ENCODE measurements at regions not wholly inside any gene's neighbourhood (a gene's known extent, or its start where the extent isn't known, plus 50 kb on each side); places are given as distances from the start of the nearest gene placed in this dataset.

DNA sequence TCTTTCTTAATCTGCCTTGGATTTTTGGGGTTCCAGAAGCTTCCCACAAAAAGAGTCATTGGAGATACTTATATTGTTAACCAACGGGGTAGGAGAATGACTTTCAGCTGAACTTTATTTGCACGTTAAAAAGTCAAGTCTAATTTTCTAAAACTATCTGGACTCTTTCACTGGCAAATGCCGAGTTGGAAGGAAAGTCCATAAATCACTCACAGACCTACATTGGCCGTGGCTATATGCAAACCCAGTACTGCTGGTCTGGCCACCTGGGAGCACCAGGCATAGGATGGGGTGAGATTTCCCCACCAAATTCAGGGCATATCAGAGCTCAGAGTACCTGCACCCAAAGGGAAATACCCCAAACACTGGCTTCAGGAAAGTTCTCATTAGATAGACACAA lies 71.3 kb upstream of the SALL4 start:
- Histone ChIP-seq H3K27ac (ENCODE audit: low read length) (no peak overlapping the region), H3K9me2 (ENCODE audit: insufficient read depth, low read length) (no peaks in the 10 kb centered on the region), H3K79me2 (replicated peaks; ENCODE audit: insufficient read depth, low read length) (no peaks in the 10 kb centered on the region), H3K4me2 (ENCODE audit: low read length) (no peak overlapping the region), H3K9me3 (ENCODE audit: low read length) (no peaks in the 10 kb centered on the region), H3K27me3 (ENCODE audit: insufficient read depth, low read depth, low read length) (no peaks in the 10 kb centered on the region), H3F3A (ENCODE audit: insufficient read depth, low read length, poor library complexity, severe bottlenecking) (no peaks in the 10 kb centered on the region), H3K36me3 (ENCODE audit: insufficient read depth, low read length) (no peaks in the 10 kb centered on the region), H4K20me1 (ENCODE audit: insufficient read depth) (no peaks in the 10 kb centered on the region), H3K9ac (ENCODE audit: low read length) (no peak overlapping the region), H2AFZ (ENCODE audit: low read depth, low read length) (no peak overlapping the region), H3K4me3 (ENCODE audit: low read length) (no peak overlapping the region)
- TF ChIP-seq SMC3 (conservative IDR thresholded peaks at IDR 0.05; ENCODE audit: poor library complexity), result no peak
- TF ChIP-seq, protein P1, sequence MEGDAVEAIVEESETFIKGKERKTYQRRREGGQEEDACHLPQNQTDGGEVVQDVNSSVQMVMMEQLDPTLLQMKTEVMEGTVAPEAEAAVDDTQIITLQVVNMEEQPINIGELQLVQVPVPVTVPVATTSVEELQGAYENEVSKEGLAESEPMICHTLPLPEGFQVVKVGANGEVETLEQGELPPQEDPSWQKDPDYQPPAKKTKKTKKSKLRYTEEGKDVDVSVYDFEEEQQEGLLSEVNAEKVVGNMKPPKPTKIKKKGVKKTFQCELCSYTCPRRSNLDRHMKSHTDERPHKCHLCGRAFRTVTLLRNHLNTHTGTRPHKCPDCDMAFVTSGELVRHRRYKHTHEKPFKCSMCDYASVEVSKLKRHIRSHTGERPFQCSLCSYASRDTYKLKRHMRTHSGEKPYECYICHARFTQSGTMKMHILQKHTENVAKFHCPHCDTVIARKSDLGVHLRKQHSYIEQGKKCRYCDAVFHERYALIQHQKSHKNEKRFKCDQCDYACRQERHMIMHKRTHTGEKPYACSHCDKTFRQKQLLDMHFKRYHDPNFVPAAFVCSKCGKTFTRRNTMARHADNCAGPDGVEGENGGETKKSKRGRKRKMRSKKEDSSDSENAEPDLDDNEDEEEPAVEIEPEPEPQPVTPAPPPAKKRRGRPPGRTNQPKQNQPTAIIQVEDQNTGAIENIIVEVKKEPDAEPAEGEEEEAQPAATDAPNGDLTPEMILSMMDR (IDR thresholded peaks at IDR 0.05; ENCODE audit: poor library complexity, severe bottlenecking), result no peak

DNA sequence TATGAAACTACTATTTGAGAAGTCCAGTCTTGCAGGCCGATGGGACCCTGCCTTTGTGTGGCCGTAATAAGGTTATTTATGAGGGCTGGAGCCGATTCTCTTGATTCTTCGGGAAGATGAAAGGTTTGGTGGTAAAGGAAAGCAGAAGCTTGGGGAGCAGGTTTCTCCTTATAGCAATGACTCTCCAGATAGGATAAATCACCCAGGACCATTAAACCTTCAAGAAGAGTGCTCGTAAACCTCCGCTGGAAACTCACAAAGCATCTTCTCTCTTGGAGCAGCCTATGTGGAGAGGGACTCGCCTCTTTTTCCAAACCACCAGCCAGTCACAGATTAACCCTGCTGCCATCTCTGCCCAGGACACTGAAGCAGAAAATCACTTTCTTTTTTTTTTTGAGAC lies 69.6 kb upstream of the SALL4 start:
- Histone ChIP-seq H3K9ac (ENCODE audit: low read length) (no peak overlapping the region), H3K4me3 (ENCODE audit: low read length) (no peak overlapping the region), H3K9me3 (ENCODE audit: low read length) (no peaks in the 10 kb centered on the region), H3K27me3 (ENCODE audit: insufficient read depth, low read depth, low read length) (no peaks in the 10 kb centered on the region), H3K27ac (ENCODE audit: low read length) (no peak overlapping the region), H3F3A (ENCODE audit: insufficient read depth, low read length, poor library complexity, severe bottlenecking) (no peaks in the 10 kb centered on the region), H3K9me2 (ENCODE audit: insufficient read depth, low read length) (no peaks in the 10 kb centered on the region), H2AFZ (ENCODE audit: low read depth, low read length) (no peak overlapping the region), H3K36me3 (ENCODE audit: insufficient read depth, low read length) (no peaks in the 10 kb centered on the region), H3K79me2 (replicated peaks; ENCODE audit: insufficient read depth, low read length) (no peaks in the 10 kb centered on the region), H4K20me1 (ENCODE audit: insufficient read depth) (no peaks in the 10 kb centered on the region), H3K4me2 (ENCODE audit: low read length) (no peak overlapping the region)
- no peak for TF ChIP-seq TAF1 (IDR thresholded peaks at IDR 0.05; ENCODE audit: low read depth)
- no peak for TF ChIP-seq MXI1 (conservative IDR thresholded peaks at IDR 0.05; ENCODE audit: poor library complexity, severe bottlenecking)
- no peak for TF ChIP-seq SMC3 (conservative IDR thresholded peaks at IDR 0.05; ENCODE audit: poor library complexity)
- TF ChIP-seq, protein P2, sequence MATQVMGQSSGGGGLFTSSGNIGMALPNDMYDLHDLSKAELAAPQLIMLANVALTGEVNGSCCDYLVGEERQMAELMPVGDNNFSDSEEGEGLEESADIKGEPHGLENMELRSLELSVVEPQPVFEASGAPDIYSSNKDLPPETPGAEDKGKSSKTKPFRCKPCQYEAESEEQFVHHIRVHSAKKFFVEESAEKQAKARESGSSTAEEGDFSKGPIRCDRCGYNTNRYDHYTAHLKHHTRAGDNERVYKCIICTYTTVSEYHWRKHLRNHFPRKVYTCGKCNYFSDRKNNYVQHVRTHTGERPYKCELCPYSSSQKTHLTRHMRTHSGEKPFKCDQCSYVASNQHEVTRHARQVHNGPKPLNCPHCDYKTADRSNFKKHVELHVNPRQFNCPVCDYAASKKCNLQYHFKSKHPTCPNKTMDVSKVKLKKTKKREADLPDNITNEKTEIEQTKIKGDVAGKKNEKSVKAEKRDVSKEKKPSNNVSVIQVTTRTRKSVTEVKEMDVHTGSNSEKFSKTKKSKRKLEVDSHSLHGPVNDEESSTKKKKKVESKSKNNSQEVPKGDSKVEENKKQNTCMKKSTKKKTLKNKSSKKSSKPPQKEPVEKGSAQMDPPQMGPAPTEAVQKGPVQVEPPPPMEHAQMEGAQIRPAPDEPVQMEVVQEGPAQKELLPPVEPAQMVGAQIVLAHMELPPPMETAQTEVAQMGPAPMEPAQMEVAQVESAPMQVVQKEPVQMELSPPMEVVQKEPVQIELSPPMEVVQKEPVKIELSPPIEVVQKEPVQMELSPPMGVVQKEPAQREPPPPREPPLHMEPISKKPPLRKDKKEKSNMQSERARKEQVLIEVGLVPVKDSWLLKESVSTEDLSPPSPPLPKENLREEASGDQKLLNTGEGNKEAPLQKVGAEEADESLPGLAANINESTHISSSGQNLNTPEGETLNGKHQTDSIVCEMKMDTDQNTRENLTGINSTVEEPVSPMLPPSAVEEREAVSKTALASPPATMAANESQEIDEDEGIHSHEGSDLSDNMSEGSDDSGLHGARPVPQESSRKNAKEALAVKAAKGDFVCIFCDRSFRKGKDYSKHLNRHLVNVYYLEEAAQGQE (IDR thresholded peaks at IDR 0.05; ENCODE audit: borderline replicate concordance), result no peak
- TF ChIP-seq, protein P1 (IDR thresholded peaks at IDR 0.05; ENCODE audit: poor library complexity, severe bottlenecking), result no peak
- TF ChIP-seq EP300 (conservative IDR thresholded peaks at IDR 0.05; ENCODE audit: poor library complexity, severe bottlenecking), result no peak
- TF ChIP-seq EZH2 (IDR thresholded peaks at IDR 0.05; ENCODE audit: borderline replicate concordance, insufficient read depth, low read length, poor library complexity, severe bottlenecking), result no peak
- no peak for TF ChIP-seq POLR2AphosphoS5 (IDR thresholded peaks at IDR 0.05)
- no peak for TF ChIP-seq RAD21 (conservative IDR thresholded peaks at IDR 0.05)

All from neural cell (in vitro differentiated cells).